HFFc6 (cell line): ENCODE measurements at regions not wholly inside any gene's neighbourhood (a gene's known extent, or its start where the extent isn't known, plus 50 kb on each side); places are given as distances from the start of the nearest gene placed in this dataset.

ENCODE experiments used
- DNase-seq: peaks from one replicate; pipeline ENCODE4 v3.0.0-alpha.2; 2018
- H3K27ac Mint-ChIP-seq: 2 replicates; pipeline ENCODE4 v1.8.0; 2020; ENCODE audit warnings: mild to moderate bottlenecking, mixed read lengths
- H3K27me3 Mint-ChIP-seq: 2 replicates; pipeline ENCODE4 v1.8.0; 2021; ENCODE audit warnings: mild to moderate bottlenecking, moderate library complexity, mixed read lengths; ENCODE audit not compliant: insufficient read depth
- H3K36me3 Mint-ChIP-seq: 2 replicates; pipeline ENCODE4 v1.8.0; 2021; ENCODE audit warnings: low read depth, mixed read lengths
- H3K4me1 Mint-ChIP-seq: 2 replicates; pipeline ENCODE4 v1.8.0; 2020; ENCODE audit warnings: low read depth, mixed read lengths
- H3K4me3 Mint-ChIP-seq: 2 replicates; pipeline ENCODE4 v1.8.0; 2020; ENCODE audit warnings: mild to moderate bottlenecking, moderate library complexity, mixed read lengths
- H3K9me3 Mint-ChIP-seq: 2 replicates; pipeline ENCODE4 v1.8.0; 2020; ENCODE audit warnings: mild to moderate bottlenecking, mixed read lengths
- CTCF ChIP-seq: fragments of 200-600 bp; sonication (generic); IDR thresholded peaks from 2 replicates; pipeline ENCODE4 v1.5.0; 2021; ENCODE audit warnings: antibody characterized with exemption, mild to moderate bottlenecking

- no peak for DNase-seq
- no peaks in the 10 kb centered on the region for H3K4me1 Mint-ChIP-seq
- H3K27ac Mint-ChIP-seq: no peak overlapping the region
- no peaks in the 10 kb centered on the region for H3K36me3 Mint-ChIP-seq
- no peak for TF ChIP-seq CTCF
- peaks cover 49% of the 10 kb centered on the region for H3K9me3 Mint-ChIP-seq
- H3K27me3 Mint-ChIP-seq: no peaks in the 10 kb centered on the region
- H3K4me3 Mint-ChIP-seq: no peak overlapping the region
Observed at GRCh38 chr2:140013545-140014203, 1233.5 kb upstream of the NXPH2 start.

GRCh38 chr2:140011287-140011686, 1231.1 kb upstream of the NXPH2 start:
- Mint-ChIP-seq H3K27ac (no peak overlapping the region), H3K36me3 (no peaks in the 10 kb centered on the region), H3K9me3 (peaks cover 47% of the 10 kb centered on the region), H3K4me1 (no peaks in the 10 kb centered on the region), H3K4me3 (no peak overlapping the region), H3K27me3 (no peaks in the 10 kb centered on the region)
- DNase-seq: no peak
- TF ChIP-seq CTCF: no peak

GRCh38 chr2:140002110-140002509, 1221.9 kb upstream of the NXPH2 start:
- H3K9me3 Mint-ChIP-seq: peaks cover 40% of the 10 kb centered on the region
- no peaks in the 10 kb centered on the region for H3K4me1 Mint-ChIP-seq
- no peak overlapping the region for H3K4me3 Mint-ChIP-seq
- no peaks in the 10 kb centered on the region; the same call in 1 of the 2 replicates for H3K36me3 Mint-ChIP-seq
- DNase-seq: no peak
- H3K27ac Mint-ChIP-seq: no peak overlapping the region
- no peak for TF ChIP-seq CTCF
- no peaks in the 10 kb centered on the region for H3K27me3 Mint-ChIP-seq

GRCh38 chr2:139992711-139993345, 1212.6 kb upstream of the NXPH2 start:
- no peak overlapping the region for H3K4me3 Mint-ChIP-seq
- H3K36me3 Mint-ChIP-seq: no peaks in the 10 kb centered on the region; the same call in 1 of the 2 replicates
- no peak for DNase-seq
- H3K27me3 Mint-ChIP-seq: peaks cover 2% of the 10 kb centered on the region; the same call in 1 of the 2 replicates
- TF ChIP-seq CTCF: no peak
- peaks cover 34% of the 10 kb centered on the region for H3K9me3 Mint-ChIP-seq
- no peak overlapping the region for H3K27ac Mint-ChIP-seq
- no peaks in the 10 kb centered on the region for H3K4me1 Mint-ChIP-seq

- no peak for TF ChIP-seq CTCF
- no peaks in the 10 kb centered on the region for H3K4me1 Mint-ChIP-seq
- H3K36me3 Mint-ChIP-seq: no peaks in the 10 kb centered on the region; the same call in 1 of the 2 replicates
- peaks cover 2% of the 10 kb centered on the region; the same call in 1 of the 2 replicates for H3K27me3 Mint-ChIP-seq
- H3K4me3 Mint-ChIP-seq: no peak overlapping the region
- no peak for DNase-seq
- peaks cover 41% of the 10 kb centered on the region for H3K9me3 Mint-ChIP-seq
- no peak overlapping the region for H3K27ac Mint-ChIP-seq
Observed at GRCh38 chr2:139992078-139992477, 1211.9 kb upstream of the NXPH2 start.
